GM12878 (cell line): ENCODE measurements at regions not wholly inside any gene's neighbourhood (a gene's known extent, or its start where the extent isn't known, plus 50 kb on each side); places are given as distances from the start of the nearest gene placed in this dataset.

Experiments
- ATAC-seq: fragments of 200-7000 bp; cut with Tn5 transposase; 3 replicates; pipeline ENCODE4 v1.9.1; 2020; ENCODE audit warnings: mild to moderate bottlenecking, moderate library complexity
- BruUV-seq: library from RNA; stranded (reverse); fragments of 400-500 nt; replicated peaks from 2 replicates; lab custom pipeline; 2021; lab: Mats Ljungman, UMichigan
- CTCF ChIA-PET: fragments of 300-600 bp; sonication (Branson Sonifier 250); formaldehyde crosslinking; extraction: SDS; loops from one replicate; lab custom pipeline; 2021; ENCODE audit warnings: inconsistent platforms; lab: Yijun Ruan, JAX
- POLR2A ChIA-PET: fragments of 350-600 bp; formaldehyde crosslinking; extraction: SDS; loops from one replicate; lab custom pipeline; 2021; ENCODE audit warnings: inconsistent platforms; lab: Charles Lee
- RAD21 ChIA-PET: fragments of 300-600 bp; sonication (Branson Sonifier 250); formaldehyde crosslinking; loops from one replicate; lab custom pipeline; 2023; ENCODE audit warnings: antibody characterized with exemption; ENCODE audit not compliant: unreplicated experiment; lab: Charles Lee
- SMC1A ChIA-PET: fragments of 300-600 bp; sonication (Branson Sonifier 250); formaldehyde crosslinking; loops from one replicate; lab custom pipeline; 2023; ENCODE audit not compliant: unreplicated experiment, uncharacterized antibody; lab: Charles Lee
- DNase-seq: peaks from one replicate; pipeline ENCODE4 v3.0.0-alpha.2; 2011; ENCODE audit warnings: low read depth, low spot score
- FAIRE-seq: peaks from 3 replicates; lab custom pipeline; 2011; peaks lifted over from hg19 to GRCh38; lab: Jason Lieb, UNC
- H2AFZ ChIP-seq: 2 replicates; pipeline ENCODE4 v1.6.0; 2011; ENCODE audit warnings: low read depth, low read length, control low read depth; ENCODE audit not compliant: control insufficient read depth
- H3K27ac ChIP-seq: 2 replicates; pipeline ENCODE4 v1.5.1; 2011; ENCODE audit warnings: control low read depth; ENCODE audit not compliant: control insufficient read depth, insufficient read depth
- H3K27me3 ChIP-seq, 2 experiments: replicated peaks in 1 of 2; 2 replicates each; pipeline versions ENCODE4 v1.6.0 to v1.6.1; 2011; ENCODE audit warnings: low read length in 1 of 2; ENCODE audit not compliant: control insufficient read depth in 2 of 2, insufficient read depth in 2 of 2
- H3K36me3 ChIP-seq, 2 experiments: 2 replicates each; pipeline ENCODE4 v1.5.1; 2011; ENCODE audit warnings: low read length in 1 of 2; ENCODE audit not compliant: control insufficient read depth in 2 of 2, insufficient read depth in 2 of 2
- H3K4me1 ChIP-seq: 2 replicates; pipeline ENCODE4 v1.6.1; 2011; ENCODE audit warnings: mild to moderate bottlenecking, low read length, moderate library complexity, mixed read lengths; ENCODE audit not compliant: control insufficient read depth, insufficient read depth
- H3K4me2 ChIP-seq: 2 replicates; pipeline ENCODE4 v1.6.0; 2011; ENCODE audit warnings: control low read depth; ENCODE audit not compliant: control insufficient read depth, insufficient read depth
- H3K4me3 ChIP-seq: fragments of 200-600 bp; sonication (generic); 2 replicates; pipeline ENCODE4 v1.5.1; 2016
- H3K79me2 ChIP-seq: 2 replicates; pipeline ENCODE4 v1.6.0; 2011; ENCODE audit warnings: low read length; ENCODE audit not compliant: control insufficient read depth, insufficient read depth
- H3K9ac ChIP-seq: 2 replicates; pipeline ENCODE4 v1.8.0; 2011; ENCODE audit warnings: low read length, control low read depth, mixed read lengths; ENCODE audit not compliant: control insufficient read depth, insufficient read depth
- H3K9me3 ChIP-seq: replicated peaks from 3 replicates; pipeline ENCODE4 v1.5.1; 2011; ENCODE audit warnings: mild to moderate bottlenecking, low read length; ENCODE audit not compliant: control insufficient read depth, insufficient read depth
- H4K20me1 ChIP-seq: 2 replicates; pipeline ENCODE4 v1.6.0; 2011; ENCODE audit not compliant: control insufficient read depth, insufficient read depth
- EGR1 ChIP-seq, 2 experiments: IDR thresholded peaks; 1 replicate in 1 of 2; 2 replicates in 1 of 2; pipeline ENCODE4 v1.6.1; 2011 to 2012; ENCODE audit warnings: low read depth in 2 of 2, low read length in 2 of 2, borderline replicate concordance in 1 of 2, mild to moderate bottlenecking in 1 of 2, moderate library complexity in 1 of 2
- JUNB ChIP-seq: IDR thresholded peaks from 2 replicates; pipeline ENCODE4 v1.6.1; 2016; ENCODE audit warnings: antibody characterized with exemption, mild to moderate bottlenecking
- KAT2A ChIP-seq: conservative IDR thresholded peaks from 2 replicates; pipeline ENCODE4 v1.6.1; 2011; ENCODE audit warnings: low read depth, low read length; ENCODE audit not compliant: control insufficient read depth
- MTA2 ChIP-seq: fragments of 450-650 bp; IDR thresholded peaks from 2 replicates; pipeline ENCODE4 v1.6.1; 2016; ENCODE audit warnings: low read depth, mild to moderate bottlenecking, moderate library complexity
- WGBS: methylation state at CpG from one replicate; pipeline ENCODE4 v1.1.6; 2016; ENCODE audit warnings: low lambda C conversion rate; ENCODE audit not compliant: insufficient replicate concordance, insufficient coverage; ENCODE audit errors: missing lambda C conversion rate; 5-methylcytosine and 5-hydroxymethylcytosine counted together
- in situ Hi-C: fragments of 300-500 bp; cut with MboI; formaldehyde crosslinking; loops from 9 replicates; pipeline ENCODE4 v1.14.3; 2018; ENCODE audit warnings: mixed read lengths
- intact Hi-C: fragments of 100-400 bp; cut with micrococcal nuclease; formaldehyde crosslinking; loops from one replicate; pipeline ENCODE4 v1.14.2; 2022; ENCODE audit not compliant: unreplicated experiment
- TF ChIP-seq, protein P1 (sequence below): fragments of 150-350 bp; IDR thresholded peaks from 2 replicates; pipeline ENCODE4 v1.6.1; 2014; ENCODE audit warnings: mild to moderate bottlenecking, low read depth, low read length

GRCh38 chr20:39873286-39873685 lies 815.8 kb downstream of the MAFB start:
- H3K4me1 ChIP-seq: no peaks in the 10 kb centered on the region; the same call in 1 of the 2 replicates
- H3K79me2 ChIP-seq: no peaks in the 10 kb centered on the region
- ChIA-PET CTCF (interaction anchor here (0.5 to 4.6 kb wide), 54 partner anchors 8 to 1158 kb away, joined by 3 to 123 read pairs (median 5); no protein-coding TSS in a partner anchor), POLR2A (interaction anchor here (0.6 to 2.3 kb wide), 5 partner anchors 42 to 459 kb away, joined by 3 to 10 read pairs (median 3); no protein-coding TSS in a partner anchor), SMC1A (interaction anchor here (0.6 to 4.4 kb wide), 46 partner anchors 10 to 824 kb away, joined by 3 to 72 read pairs (median 4); no protein-coding TSS in a partner anchor), RAD21 (interaction anchor here (0.6 to 4.9 kb wide), 39 partner anchors 10 to 824 kb away, joined by 3 to 54 read pairs (median 4); no protein-coding TSS in a partner anchor)
- no peak overlapping the region for H3K9ac ChIP-seq
- no peak for ATAC-seq
- H3K4me3 ChIP-seq: no peak overlapping the region
- no peaks in the 10 kb centered on the region for H4K20me1 ChIP-seq
- no peak for DNase-seq
- H2AFZ ChIP-seq: no peak overlapping the region
- FAIRE-seq: no peak
- 32% methylated on average over 2 of the region's 2 CpGs for WGBS
- no peak overlapping the region for H3K27ac ChIP-seq
- H3K27me3 ChIP-seq: no peaks in the 10 kb centered on the region
- no peaks in the 10 kb centered on the region for H3K36me3 ChIP-seq
- in situ Hi-C loops (no loop called here), intact Hi-C loops (loop anchor here (5.0 to 10.0 kb wide), 4 partner anchors 46 to 761 kb away; no protein-coding TSS in a partner anchor)
- no TSS peak for BruUV-seq
- no peaks in the 10 kb centered on the region for H3K9me3 ChIP-seq
- H3K4me2 ChIP-seq: no peak overlapping the region
- no peak for TF ChIP-seq MTA2
- no peak for TF ChIP-seq JUNB
- TF ChIP-seq KAT2A: no peak
- TF ChIP-seq EGR1 (IDR thresholded peaks at IDR 0.05; ENCODE audit: borderline replicate concordance in 1 of 2, low read depth in 2 of 2, low read length in 2 of 2): no peak

- H3K36me3 ChIP-seq: no peaks in the 10 kb centered on the region
- H3K4me1 ChIP-seq: no peaks in the 10 kb centered on the region; the same call in 1 of the 2 replicates
- FAIRE-seq: no peak
- intact Hi-C loops: loop anchor here (5.0 to 10.0 kb wide), 4 partner anchors 44 to 759 kb away; no protein-coding TSS in a partner anchor
- no peak overlapping the region for H3K9ac ChIP-seq
- no peaks in the 10 kb centered on the region for H4K20me1 ChIP-seq
- H3K27me3 ChIP-seq: no peaks in the 10 kb centered on the region
- POLR2A ChIA-PET: no interaction called here
- no peak overlapping the region for H3K27ac ChIP-seq
- CTCF ChIA-PET: interaction anchor here (0.9 to 4.6 kb wide), 3 partner anchors 42 to 604 kb away, joined by 5 to 123 read pairs (median 88); no protein-coding TSS in a partner anchor
- WGBS: 0% methylated on average over 1 of the region's 1 CpG
- no peak for ATAC-seq
- no TSS peak for BruUV-seq
- no peak overlapping the region for H3K4me3 ChIP-seq
- no peak overlapping the region for H3K4me2 ChIP-seq
- no peak overlapping the region for H2AFZ ChIP-seq
- in situ Hi-C loops: no loop called here
- RAD21 ChIA-PET: interaction anchor here (4.9 kb wide), 1 partner anchor 40 kb away, joined by 54 read pairs; no protein-coding TSS in a partner anchor
- H3K79me2 ChIP-seq: no peaks in the 10 kb centered on the region
- SMC1A ChIA-PET: interaction anchor here (1.0 to 4.4 kb wide), 6 partner anchors 18 to 118 kb away, joined by 3 to 72 read pairs (median 4); no protein-coding TSS in a partner anchor
- no peaks in the 10 kb centered on the region for H3K9me3 ChIP-seq
- TF ChIP-seq, protein P1, sequence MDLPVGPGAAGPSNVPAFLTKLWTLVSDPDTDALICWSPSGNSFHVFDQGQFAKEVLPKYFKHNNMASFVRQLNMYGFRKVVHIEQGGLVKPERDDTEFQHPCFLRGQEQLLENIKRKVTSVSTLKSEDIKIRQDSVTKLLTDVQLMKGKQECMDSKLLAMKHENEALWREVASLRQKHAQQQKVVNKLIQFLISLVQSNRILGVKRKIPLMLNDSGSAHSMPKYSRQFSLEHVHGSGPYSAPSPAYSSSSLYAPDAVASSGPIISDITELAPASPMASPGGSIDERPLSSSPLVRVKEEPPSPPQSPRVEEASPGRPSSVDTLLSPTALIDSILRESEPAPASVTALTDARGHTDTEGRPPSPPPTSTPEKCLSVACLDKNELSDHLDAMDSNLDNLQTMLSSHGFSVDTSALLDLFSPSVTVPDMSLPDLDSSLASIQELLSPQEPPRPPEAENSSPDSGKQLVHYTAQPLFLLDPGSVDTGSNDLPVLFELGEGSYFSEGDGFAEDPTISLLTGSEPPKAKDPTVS: no peak
- no peak for DNase-seq
These were observed 818.0 kb downstream of the MAFB start for GRCh38 chr20:39871013-39871412.
